ENCODE measurements at regions not wholly inside any gene's neighbourhood (a gene's known extent, or its start where the extent isn't known, plus 50 kb on each side); places are given as distances from the start of the nearest gene placed in this dataset.

DNA sequence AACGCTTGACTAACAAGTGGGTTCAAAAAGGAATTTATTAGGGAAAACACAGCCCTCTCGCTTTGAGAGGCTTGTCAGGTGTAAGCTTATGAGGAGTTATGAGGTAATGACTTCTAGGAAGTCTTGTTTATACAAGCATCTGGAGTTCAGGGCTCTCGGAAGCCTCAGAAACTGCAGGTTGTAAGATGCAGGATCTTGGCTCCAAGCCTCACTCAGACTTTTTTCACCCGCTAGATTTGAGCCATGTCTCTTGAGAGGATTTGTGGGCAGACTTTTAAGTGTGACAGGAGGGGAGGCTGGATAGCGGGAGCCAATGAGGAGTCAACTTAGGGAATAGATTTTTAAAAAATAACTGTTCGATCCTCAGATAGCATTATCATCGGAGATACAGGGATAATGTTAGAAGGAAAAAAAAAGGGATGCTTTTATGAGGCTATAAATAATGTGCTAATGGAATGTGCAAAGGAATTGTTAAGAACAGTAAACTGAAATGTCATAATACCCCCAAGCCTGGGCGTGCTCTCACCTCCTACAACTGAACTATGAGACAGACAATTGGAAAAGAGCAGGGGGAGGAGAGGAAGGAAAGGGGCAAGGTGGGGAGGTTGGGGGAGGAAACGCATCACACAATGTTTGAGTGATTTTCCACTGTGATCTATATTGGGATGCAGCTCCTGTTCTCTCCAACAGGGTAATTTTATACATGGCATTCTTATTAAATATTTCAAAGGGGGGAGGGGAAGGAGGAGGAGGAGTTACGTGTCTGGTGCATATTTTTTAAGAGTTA is 107.4 kb upstream of the ESRRG start:
- no peak for TF ChIP-seq EZH2 (IDR thresholded peaks at IDR 0.05; ENCODE audit: low read length, missing control alignments)
- TF ChIP-seq, protein P1, sequence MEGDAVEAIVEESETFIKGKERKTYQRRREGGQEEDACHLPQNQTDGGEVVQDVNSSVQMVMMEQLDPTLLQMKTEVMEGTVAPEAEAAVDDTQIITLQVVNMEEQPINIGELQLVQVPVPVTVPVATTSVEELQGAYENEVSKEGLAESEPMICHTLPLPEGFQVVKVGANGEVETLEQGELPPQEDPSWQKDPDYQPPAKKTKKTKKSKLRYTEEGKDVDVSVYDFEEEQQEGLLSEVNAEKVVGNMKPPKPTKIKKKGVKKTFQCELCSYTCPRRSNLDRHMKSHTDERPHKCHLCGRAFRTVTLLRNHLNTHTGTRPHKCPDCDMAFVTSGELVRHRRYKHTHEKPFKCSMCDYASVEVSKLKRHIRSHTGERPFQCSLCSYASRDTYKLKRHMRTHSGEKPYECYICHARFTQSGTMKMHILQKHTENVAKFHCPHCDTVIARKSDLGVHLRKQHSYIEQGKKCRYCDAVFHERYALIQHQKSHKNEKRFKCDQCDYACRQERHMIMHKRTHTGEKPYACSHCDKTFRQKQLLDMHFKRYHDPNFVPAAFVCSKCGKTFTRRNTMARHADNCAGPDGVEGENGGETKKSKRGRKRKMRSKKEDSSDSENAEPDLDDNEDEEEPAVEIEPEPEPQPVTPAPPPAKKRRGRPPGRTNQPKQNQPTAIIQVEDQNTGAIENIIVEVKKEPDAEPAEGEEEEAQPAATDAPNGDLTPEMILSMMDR (conservative IDR thresholded peaks at IDR 0.05 in 1 of 2, IDR thresholded peaks at IDR 0.05 in 1 of 2; ENCODE audit: low read depth in 1 of 2, low read length in 2 of 2) = no peak
- no peaks in the 10 kb centered on the region for H3K27me3 ChIP-seq (ENCODE audit: control insufficient read depth, insufficient read depth, low read length)
- no peaks in the 10 kb centered on the region for H3K4me1 ChIP-seq (ENCODE audit: control insufficient read depth, extremely low read depth, insufficient read depth, low read length)
- H3K27ac ChIP-seq (ENCODE audit: insufficient read depth, low read length) = no peak overlapping the region
- no peak overlapping the region for H3K4me2 ChIP-seq (ENCODE audit: extremely low read depth, insufficient read depth, low read length)
- H3K36me3 ChIP-seq (ENCODE audit: control insufficient read depth, insufficient read depth, low read length) = no peaks in the 10 kb centered on the region
- no peak overlapping the region for H3K9ac ChIP-seq (ENCODE audit: insufficient read depth, low read length)
- no peak overlapping the region for H2AFZ ChIP-seq (ENCODE audit: low read length)
- no peaks in the 10 kb centered on the region for H4K20me1 ChIP-seq (ENCODE audit: control insufficient read depth, extremely low read depth, insufficient read depth, low read length)
- H3K4me3 ChIP-seq (replicated peaks in 1 of 4; ENCODE audit: control extremely low read depth in 1 of 4, insufficient read depth in 1 of 4, low read depth in 3 of 4, low read length in 4 of 4) = no peak overlapping the region
- H3K79me2 ChIP-seq (ENCODE audit: control insufficient read depth, insufficient read depth, low read length) = no peaks in the 10 kb centered on the region
- no peak for DNase-seq (ENCODE audit: low read depth in 2 of 2)
- H3K9me3 ChIP-seq (ENCODE audit: control insufficient read depth, insufficient read depth, low read depth, low read length) = no peaks in the 10 kb centered on the region

DNA sequence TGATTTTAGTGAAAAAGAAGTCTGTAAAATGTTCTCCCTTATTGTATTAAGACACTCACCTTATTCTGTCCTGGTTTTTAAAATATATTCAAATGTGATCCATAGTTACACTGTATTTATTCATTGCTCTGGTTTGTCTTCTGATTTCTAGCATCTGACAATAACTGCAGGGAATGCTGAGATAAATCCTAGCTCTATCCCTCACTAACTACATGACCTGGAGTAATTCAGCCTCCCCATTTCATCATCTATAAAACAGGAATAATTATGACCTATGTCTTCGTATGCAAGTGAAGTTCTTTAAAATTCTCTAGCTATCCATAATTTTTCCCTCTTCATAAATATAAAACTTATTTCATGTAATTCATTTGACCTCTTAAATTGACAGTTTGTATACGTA is 104.0 kb upstream of the ESRRG start:
- Histone ChIP-seq H3K9ac (ENCODE audit: insufficient read depth, low read length) (no peak overlapping the region), H3K36me3 (ENCODE audit: control insufficient read depth, insufficient read depth, low read length) (no peaks in the 10 kb centered on the region), H3K4me3 (replicated peaks in 1 of 4; ENCODE audit: control extremely low read depth in 1 of 4, insufficient read depth in 1 of 4, low read depth in 3 of 4, low read length in 4 of 4) (no peak overlapping the region), H3K4me2 (ENCODE audit: extremely low read depth, insufficient read depth, low read length) (no peak overlapping the region), H2AFZ (ENCODE audit: low read length) (no peak overlapping the region), H3K4me1 (ENCODE audit: control insufficient read depth, extremely low read depth, insufficient read depth, low read length) (no peaks in the 10 kb centered on the region), H3K27ac (ENCODE audit: insufficient read depth, low read length) (no peak overlapping the region), H3K79me2 (ENCODE audit: control insufficient read depth, insufficient read depth, low read length) (no peaks in the 10 kb centered on the region), H3K9me3 (ENCODE audit: control insufficient read depth, insufficient read depth, low read depth, low read length) (no peaks in the 10 kb centered on the region), H4K20me1 (ENCODE audit: control insufficient read depth, extremely low read depth, insufficient read depth, low read length) (no peaks in the 10 kb centered on the region), H3K27me3 (ENCODE audit: control insufficient read depth, insufficient read depth, low read length) (no peaks in the 10 kb centered on the region)
- no peak for TF ChIP-seq EZH2 (IDR thresholded peaks at IDR 0.05; ENCODE audit: low read length, missing control alignments)
- TF ChIP-seq, protein P1 (conservative IDR thresholded peaks at IDR 0.05 in 1 of 2, IDR thresholded peaks at IDR 0.05 in 1 of 2; ENCODE audit: low read depth in 1 of 2, low read length in 2 of 2) = no peak
- DNase-seq (ENCODE audit: low read depth in 2 of 2) = no peak

DNA sequence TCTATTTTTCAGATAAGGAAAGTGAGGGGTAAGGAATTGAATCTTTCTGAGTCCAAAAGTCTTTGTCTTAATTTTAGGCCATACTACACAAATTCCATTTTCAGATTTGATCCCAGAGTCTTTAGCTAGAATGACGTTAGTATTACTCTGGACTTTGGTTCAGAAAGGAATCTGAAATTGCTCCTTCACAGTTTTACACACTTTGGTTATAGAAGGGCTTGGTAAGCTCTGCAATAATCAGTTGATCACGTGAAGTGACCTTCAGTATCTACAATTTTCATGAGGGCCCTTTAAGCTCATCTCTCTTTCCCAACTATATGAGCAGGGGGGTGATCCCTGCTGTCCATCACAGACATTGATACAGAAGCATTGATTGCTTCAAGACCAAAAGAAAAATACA is 103.4 kb upstream of the ESRRG start:
- H3K4me1 ChIP-seq (ENCODE audit: control insufficient read depth, extremely low read depth, insufficient read depth, low read length) = no peaks in the 10 kb centered on the region
- H3K4me2 ChIP-seq (ENCODE audit: extremely low read depth, insufficient read depth, low read length) = no peak overlapping the region
- no peak overlapping the region for H3K9ac ChIP-seq (ENCODE audit: insufficient read depth, low read length)
- TF ChIP-seq EZH2 (IDR thresholded peaks at IDR 0.05; ENCODE audit: low read length, missing control alignments) = no peak
- TF ChIP-seq, protein P1 (conservative IDR thresholded peaks at IDR 0.05 in 1 of 2, IDR thresholded peaks at IDR 0.05 in 1 of 2; ENCODE audit: low read depth in 1 of 2, low read length in 2 of 2) = no peak
- H3K79me2 ChIP-seq (ENCODE audit: control insufficient read depth, insufficient read depth, low read length) = no peaks in the 10 kb centered on the region
- no peak for DNase-seq (ENCODE audit: low read depth in 2 of 2)
- H2AFZ ChIP-seq (ENCODE audit: low read length) = no peak overlapping the region
- H3K27ac ChIP-seq (ENCODE audit: insufficient read depth, low read length) = no peak overlapping the region
- no peaks in the 10 kb centered on the region for H4K20me1 ChIP-seq (ENCODE audit: control insufficient read depth, extremely low read depth, insufficient read depth, low read length)
- H3K27me3 ChIP-seq (ENCODE audit: control insufficient read depth, insufficient read depth, low read length) = no peaks in the 10 kb centered on the region
- H3K36me3 ChIP-seq (ENCODE audit: control insufficient read depth, insufficient read depth, low read length) = no peaks in the 10 kb centered on the region
- no peaks in the 10 kb centered on the region for H3K9me3 ChIP-seq (ENCODE audit: control insufficient read depth, insufficient read depth, low read depth, low read length)
- H3K4me3 ChIP-seq (replicated peaks in 1 of 4; ENCODE audit: control extremely low read depth in 1 of 4, insufficient read depth in 1 of 4, low read depth in 3 of 4, low read length in 4 of 4) = no peak overlapping the region

All from fibroblast of lung (primary cell).